NB4 (cell line): ENCODE measurements at regions not wholly inside any gene's neighbourhood (a gene's known extent, or its start where the extent isn't known, plus 50 kb on each side); places are given as distances from the start of the nearest gene placed in this dataset.

Experiments
- MYC ChIP-seq: IDR thresholded peaks from 2 replicates; pipeline ENCODE4 v1.6.1; 2011; ENCODE audit warnings: low read depth, low read length
- POLR2A ChIP-seq: IDR thresholded peaks from 2 replicates; pipeline ENCODE4 v1.6.1; 2011; ENCODE audit warnings: mild to moderate bottlenecking; ENCODE audit not compliant: insufficient read length; ENCODE audit errors: extremely low read depth
- TF ChIP-seq, protein P1 (sequence below): IDR thresholded peaks from one replicate; pipeline ENCODE4 v1.5.1; 2012; ENCODE audit warnings: low read depth, low read length
- TF ChIP-seq, protein P2 (sequence below): IDR thresholded peaks from 2 replicates; pipeline ENCODE4 v1.6.1; 2011; ENCODE audit warnings: low read depth, low read length

DNA sequence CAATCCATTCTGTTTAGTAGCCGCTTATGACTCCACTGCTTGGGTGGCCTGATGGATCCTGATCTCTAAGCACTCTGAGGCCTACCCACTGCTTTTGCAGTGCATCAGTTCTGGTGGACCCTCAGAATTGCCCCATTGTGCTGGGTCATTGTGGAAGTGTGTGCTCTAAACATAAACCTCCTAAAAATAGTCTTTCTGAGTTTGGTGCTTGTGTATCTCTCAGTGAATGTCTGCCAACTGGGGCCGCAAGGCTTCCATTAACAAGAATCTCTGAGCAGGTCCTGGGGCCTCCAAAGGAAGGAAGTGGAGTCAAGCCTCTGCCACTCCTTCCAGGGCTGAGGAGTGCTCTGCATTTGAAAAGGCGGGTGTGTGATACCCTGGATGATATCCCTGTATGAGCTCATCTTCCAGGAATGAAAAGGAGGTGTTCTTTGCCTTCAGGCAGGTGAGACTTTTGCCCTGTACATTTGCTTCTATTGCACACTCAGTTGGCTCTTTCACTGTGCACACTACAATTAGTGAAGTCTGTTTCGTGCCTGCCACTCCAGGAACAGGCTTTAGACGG is 80.0 kb upstream of the CACNA2D3 start:
- TF ChIP-seq, protein P1, sequence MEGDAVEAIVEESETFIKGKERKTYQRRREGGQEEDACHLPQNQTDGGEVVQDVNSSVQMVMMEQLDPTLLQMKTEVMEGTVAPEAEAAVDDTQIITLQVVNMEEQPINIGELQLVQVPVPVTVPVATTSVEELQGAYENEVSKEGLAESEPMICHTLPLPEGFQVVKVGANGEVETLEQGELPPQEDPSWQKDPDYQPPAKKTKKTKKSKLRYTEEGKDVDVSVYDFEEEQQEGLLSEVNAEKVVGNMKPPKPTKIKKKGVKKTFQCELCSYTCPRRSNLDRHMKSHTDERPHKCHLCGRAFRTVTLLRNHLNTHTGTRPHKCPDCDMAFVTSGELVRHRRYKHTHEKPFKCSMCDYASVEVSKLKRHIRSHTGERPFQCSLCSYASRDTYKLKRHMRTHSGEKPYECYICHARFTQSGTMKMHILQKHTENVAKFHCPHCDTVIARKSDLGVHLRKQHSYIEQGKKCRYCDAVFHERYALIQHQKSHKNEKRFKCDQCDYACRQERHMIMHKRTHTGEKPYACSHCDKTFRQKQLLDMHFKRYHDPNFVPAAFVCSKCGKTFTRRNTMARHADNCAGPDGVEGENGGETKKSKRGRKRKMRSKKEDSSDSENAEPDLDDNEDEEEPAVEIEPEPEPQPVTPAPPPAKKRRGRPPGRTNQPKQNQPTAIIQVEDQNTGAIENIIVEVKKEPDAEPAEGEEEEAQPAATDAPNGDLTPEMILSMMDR, result no peak
- TF ChIP-seq POLR2A (no peak), MYC (no peak)
- TF ChIP-seq, protein P2, sequence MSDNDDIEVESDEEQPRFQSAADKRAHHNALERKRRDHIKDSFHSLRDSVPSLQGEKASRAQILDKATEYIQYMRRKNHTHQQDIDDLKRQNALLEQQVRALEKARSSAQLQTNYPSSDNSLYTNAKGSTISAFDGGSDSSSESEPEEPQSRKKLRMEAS, result no peak
